Spinal cord (tissue), 9 donors: ENCODE measurements at regions not wholly inside any gene's neighbourhood (a gene's known extent, or its start where the extent isn't known, plus 50 kb on each side); places are given as distances from the start of the nearest gene placed in this dataset.

Experiments
- DNase-seq, 6 donors: peaks; one replicate each; pipeline versions ENCODE4 v3.0.0 to v3.0.0-alpha.2; 2013 to 2015; ENCODE audit warnings: low spot score in 6 of 6, low read depth in 4 of 6
- H3K27ac ChIP-seq: one replicate; pipeline ENCODE4 v1.5.1; 2013; ENCODE audit warnings: low read depth, low read length, control low read depth
- H3K27me3 ChIP-seq: one replicate; pipeline ENCODE4 v1.6.1; 2013; ENCODE audit warnings: low read length; ENCODE audit not compliant: control insufficient read depth, insufficient read depth
- H3K36me3 ChIP-seq: one replicate; pipeline ENCODE4 v1.6.1; 2013; ENCODE audit warnings: low read length; ENCODE audit not compliant: control insufficient read depth, insufficient read depth
- H3K4me1 ChIP-seq: one replicate; pipeline ENCODE4 v1.6.1; 2013; ENCODE audit warnings: low read length; ENCODE audit not compliant: control insufficient read depth, insufficient read depth
- H3K4me3 ChIP-seq: one replicate; pipeline ENCODE4 v1.5.1; 2013; ENCODE audit warnings: low read depth, low read length, control low read depth
- H3K9me3 ChIP-seq: one replicate; pipeline ENCODE4 v1.6.1; 2013; ENCODE audit warnings: low read length; ENCODE audit not compliant: control insufficient read depth, insufficient read depth
- WGBS: methylation state at CpG from one replicate; pipeline ENCODE4 v1.1.5; 2013; ENCODE audit warnings: missing lambda C conversion rate; ENCODE audit not compliant: insufficient coverage; 5-methylcytosine and 5-hydroxymethylcytosine counted together
- donor health status: healthy.

DNA sequence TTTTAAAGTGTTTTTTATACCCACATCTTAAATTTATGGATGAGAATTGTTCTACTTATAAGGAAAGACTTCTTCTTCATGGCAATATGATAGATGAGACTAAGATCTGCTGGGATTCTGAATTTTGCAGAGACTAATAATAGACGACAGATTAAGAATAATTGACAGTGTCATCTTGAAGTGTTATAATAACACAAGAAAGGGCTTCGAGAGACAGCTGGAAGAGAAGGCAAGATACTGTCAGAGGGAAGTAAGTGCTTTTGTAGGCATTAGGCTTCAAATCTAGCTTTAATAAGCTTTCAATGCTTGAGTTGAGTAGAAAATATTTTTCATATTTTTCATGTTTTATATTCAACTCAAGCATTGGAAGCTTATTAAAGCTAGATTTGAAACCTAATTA, 797.6 kb upstream of the PABPC4L start:
- WGBS = no CpG with 5 or more reads among the region's 2 CpGs
- H3K36me3 ChIP-seq = no peaks in the 10 kb centered on the region
- H3K4me3 ChIP-seq = no peak overlapping the region
- no peak overlapping the region for H3K27ac ChIP-seq
- no peak for DNase-seq
- H3K4me1 ChIP-seq = no peaks in the 10 kb centered on the region
- H3K27me3 ChIP-seq = no peaks in the 10 kb centered on the region
- no peaks in the 10 kb centered on the region for H3K9me3 ChIP-seq

DNA sequence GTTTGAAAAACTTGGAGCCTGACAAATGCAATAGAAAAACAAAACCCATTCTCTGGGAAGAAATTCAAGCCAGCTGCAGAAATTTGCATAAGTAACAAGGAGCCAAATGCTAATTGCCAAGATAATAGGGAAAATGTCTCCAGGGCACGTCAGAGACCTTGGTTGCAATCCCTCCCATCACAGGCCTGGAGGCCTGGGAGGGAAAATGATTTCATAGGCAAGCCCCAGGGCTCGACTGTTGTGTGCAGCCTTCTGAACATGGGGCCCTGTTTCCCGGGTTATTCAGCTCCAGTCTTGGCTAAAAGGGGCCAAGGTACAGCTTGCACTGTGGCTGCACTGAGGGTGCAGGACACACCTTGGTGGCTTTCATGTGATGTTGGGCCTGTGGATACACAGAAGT, 760.4 kb upstream of the PABPC4L start:
- Histone ChIP-seq H3K4me1 (no peaks in the 10 kb centered on the region), H3K27me3 (no peaks in the 10 kb centered on the region), H3K9me3 (no peaks in the 10 kb centered on the region), H3K4me3 (no peak overlapping the region), H3K27ac (no peak overlapping the region), H3K36me3 (no peaks in the 10 kb centered on the region)
- 70% methylated on average over 3 of the region's 3 CpGs for WGBS
- no peak for DNase-seq

DNA sequence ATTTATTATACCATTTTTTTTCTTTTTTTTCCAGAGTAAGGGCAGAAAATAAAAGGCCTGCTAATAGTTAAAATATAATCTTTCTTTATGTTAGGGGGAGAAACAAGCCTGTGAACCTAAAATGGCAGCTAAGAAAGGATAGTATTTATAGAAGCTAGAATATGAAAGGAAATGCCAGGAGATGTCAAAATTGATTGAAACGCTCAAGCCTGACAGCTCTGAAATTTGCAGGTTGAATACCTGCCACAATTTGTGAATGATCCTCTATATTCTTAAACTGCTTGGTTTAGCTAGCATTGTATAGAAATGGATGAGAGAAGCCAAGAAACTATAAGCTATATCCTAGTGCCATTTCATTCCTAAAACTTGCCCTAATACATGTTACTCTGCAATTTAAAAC, 757.3 kb upstream of the PABPC4L start:
- no peak for DNase-seq
- H3K27me3 ChIP-seq = no peaks in the 10 kb centered on the region
- no peak overlapping the region for H3K4me3 ChIP-seq
- no CpG with 5 or more reads among the region's 1 CpG for WGBS
- no peaks in the 10 kb centered on the region for H3K36me3 ChIP-seq
- H3K27ac ChIP-seq = no peak overlapping the region
- H3K9me3 ChIP-seq = no peaks in the 10 kb centered on the region
- no peaks in the 10 kb centered on the region for H3K4me1 ChIP-seq

DNA sequence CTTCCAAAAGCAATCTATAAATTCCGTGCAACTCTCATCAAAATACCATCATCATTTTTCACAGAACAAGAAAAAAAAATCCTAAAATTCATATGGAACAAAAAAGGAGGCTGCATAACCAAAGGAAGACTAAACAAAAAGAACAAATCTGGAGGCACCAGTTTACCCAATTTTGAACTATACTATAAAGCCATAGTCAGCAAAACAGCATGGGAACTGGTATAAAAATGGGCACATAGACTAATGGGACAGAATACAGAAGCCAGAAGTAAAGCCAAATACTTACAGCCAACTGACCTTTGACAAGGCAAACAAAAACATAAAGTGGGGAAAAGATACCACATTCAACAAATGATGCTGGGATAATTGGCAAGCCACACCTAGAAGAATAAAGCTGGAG, 753.5 kb upstream of the PABPC4L start:
- Histone ChIP-seq H3K4me1 (no peaks in the 10 kb centered on the region), H3K4me3 (no peak overlapping the region), H3K9me3 (no peaks in the 10 kb centered on the region), H3K36me3 (no peaks in the 10 kb centered on the region), H3K27me3 (no peaks in the 10 kb centered on the region), H3K27ac (no peak overlapping the region)
- WGBS = no CpG with 5 or more reads among the region's 1 CpG
- no peak for DNase-seq

DNA sequence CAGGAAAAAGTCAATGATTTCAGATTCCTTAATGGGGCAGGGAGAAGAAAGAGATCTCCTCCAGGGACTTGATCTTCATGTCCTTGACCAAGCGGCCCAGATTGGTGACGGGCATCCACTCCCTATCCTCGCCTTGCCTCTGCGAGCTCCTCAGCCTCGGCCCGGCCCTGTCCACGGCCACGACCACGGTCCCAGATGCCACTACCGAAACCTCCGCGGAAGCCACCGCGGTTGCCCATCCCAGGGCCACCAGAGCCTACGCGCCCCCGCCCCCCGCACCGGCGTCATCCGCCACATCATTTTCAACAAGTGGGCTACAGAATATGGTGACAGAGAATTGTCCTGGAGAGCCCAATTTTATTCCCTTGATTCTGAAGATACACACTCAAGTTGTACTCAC, 751.2 kb upstream of the PABPC4L start:
- Histone ChIP-seq H3K27me3 (no peaks in the 10 kb centered on the region), H3K9me3 (no peaks in the 10 kb centered on the region), H3K4me1 (no peaks in the 10 kb centered on the region), H3K27ac (no peak overlapping the region), H3K4me3 (no peak overlapping the region), H3K36me3 (no peaks in the 10 kb centered on the region)
- no peak for DNase-seq
- 99% methylated on average over 21 of the region's 21 CpGs for WGBS

DNA sequence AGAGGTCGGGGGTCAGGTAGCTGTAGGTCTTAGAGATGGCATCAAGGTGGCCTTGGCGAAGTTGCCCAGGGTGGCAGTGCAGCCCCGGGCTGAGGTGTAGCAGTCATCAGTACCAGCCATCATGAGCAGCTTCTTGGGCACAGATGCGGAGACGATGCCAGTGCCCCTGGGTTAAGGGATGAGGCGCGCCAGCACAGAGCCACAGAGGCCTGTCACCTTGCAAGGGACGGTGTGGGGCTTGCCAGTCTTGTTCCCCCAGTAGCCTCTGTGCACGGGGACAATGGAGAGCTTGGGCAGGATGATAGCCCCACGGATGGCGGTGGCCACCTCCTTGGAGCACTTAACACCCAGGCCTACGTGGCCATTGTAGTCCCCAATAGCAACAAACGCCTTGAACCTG, 750.7 kb upstream of the PABPC4L start:
- Histone ChIP-seq H3K27me3 (no peaks in the 10 kb centered on the region), H3K4me1 (no peaks in the 10 kb centered on the region), H3K36me3 (no peaks in the 10 kb centered on the region), H3K4me3 (no peak overlapping the region), H3K27ac (no peak overlapping the region), H3K9me3 (no peaks in the 10 kb centered on the region)
- no peak for DNase-seq
- WGBS = 96% methylated on average over 13 of the region's 13 CpGs

DNA sequence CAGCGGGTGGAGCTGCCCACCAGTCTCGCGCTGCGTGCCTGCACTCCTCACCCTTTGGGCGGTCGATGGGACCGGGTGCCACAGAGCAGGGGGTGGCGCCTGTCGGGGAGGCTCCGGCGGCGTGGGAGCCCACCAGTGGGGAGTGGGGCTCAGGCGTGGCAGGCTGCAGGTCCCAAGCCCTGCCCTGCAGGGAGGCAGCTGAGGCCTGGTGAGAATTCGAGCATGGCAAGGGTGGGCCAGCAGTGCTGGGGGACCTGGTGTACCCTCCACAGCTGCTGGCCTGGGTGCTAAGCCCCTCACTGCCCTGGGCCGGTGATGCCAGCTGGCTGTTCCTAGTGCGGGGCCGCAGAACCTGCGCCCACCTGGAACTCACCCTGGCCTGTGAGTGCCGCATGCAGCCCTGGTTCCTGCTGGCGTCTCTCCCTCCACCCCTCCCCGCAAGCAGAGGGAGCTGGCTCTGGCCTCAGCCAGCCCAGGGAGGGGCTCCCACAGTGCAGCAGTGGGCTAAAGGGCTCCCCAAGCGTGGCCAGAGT, 746.6 kb upstream of the PABPC4L start:
- WGBS = 96% methylated on average over 20 of the region's 22 CpGs

DNA sequence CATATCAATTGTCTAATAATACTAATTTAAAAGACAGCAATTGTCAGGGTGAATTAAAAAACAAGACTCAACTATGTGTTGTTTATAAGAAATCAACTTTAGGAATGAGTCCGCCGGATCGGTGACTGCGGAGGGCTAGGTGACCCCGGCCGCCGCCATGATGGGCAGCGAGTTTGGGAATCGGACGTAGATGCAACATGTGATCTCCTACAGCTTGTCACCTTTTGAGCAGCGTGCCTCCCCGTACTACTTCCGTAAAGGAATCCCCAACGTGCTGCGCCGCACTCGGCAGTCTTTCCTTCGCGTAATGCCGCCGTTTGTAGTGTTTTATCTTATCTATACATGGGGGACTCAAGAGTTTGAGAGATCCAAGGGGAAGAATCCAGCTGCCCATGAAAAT, 742.5 kb upstream of the PABPC4L start:
- Histone ChIP-seq H3K27ac (no peak overlapping the region), H3K27me3 (no peaks in the 10 kb centered on the region), H3K9me3 (no peaks in the 10 kb centered on the region), H3K4me3 (no peak overlapping the region), H3K36me3 (no peaks in the 10 kb centered on the region), H3K4me1 (no peaks in the 10 kb centered on the region)
- 95% methylated on average over 11 of the region's 21 CpGs for WGBS
- no peak for DNase-seq

More for the DNA sequence above, 746.6 kb upstream of the PABPC4L start:
- no peaks in the 10 kb centered on the region for H3K36me3 ChIP-seq
- DNase-seq = no peak
- H3K4me3 ChIP-seq = no peak overlapping the region
- no peaks in the 10 kb centered on the region for H3K27me3 ChIP-seq
- H3K27ac ChIP-seq = no peak overlapping the region
- H3K4me1 ChIP-seq = no peaks in the 10 kb centered on the region
- no peaks in the 10 kb centered on the region for H3K9me3 ChIP-seq

DNA sequence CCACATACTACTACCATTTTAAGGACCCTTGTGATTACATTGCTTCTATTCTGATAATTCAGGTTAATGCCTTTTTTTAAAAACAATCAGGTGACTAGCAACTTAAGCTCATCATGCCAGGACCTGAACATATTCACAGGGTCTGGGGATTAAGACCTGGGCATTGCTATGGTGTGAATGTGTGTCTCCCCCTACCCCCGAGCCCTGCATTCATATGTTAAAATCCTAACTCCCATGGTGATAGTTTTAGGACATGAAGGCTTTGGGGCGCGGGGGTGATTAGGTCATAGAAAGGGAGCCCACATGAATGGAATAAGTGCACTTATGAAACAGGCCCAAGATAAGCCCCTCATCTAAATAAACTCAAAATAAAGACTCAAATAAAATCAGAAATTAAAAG, 734.4 kb upstream of the PABPC4L start:
- H3K36me3 ChIP-seq = no peaks in the 10 kb centered on the region
- H3K9me3 ChIP-seq = no peaks in the 10 kb centered on the region
- no CpG with 5 or more reads among the region's 3 CpGs for WGBS
- H3K4me3 ChIP-seq = no peak overlapping the region
- H3K27ac ChIP-seq = no peak overlapping the region
- H3K4me1 ChIP-seq = no peaks in the 10 kb centered on the region
- no peak for DNase-seq
- H3K27me3 ChIP-seq = no peaks in the 10 kb centered on the region

DNA sequence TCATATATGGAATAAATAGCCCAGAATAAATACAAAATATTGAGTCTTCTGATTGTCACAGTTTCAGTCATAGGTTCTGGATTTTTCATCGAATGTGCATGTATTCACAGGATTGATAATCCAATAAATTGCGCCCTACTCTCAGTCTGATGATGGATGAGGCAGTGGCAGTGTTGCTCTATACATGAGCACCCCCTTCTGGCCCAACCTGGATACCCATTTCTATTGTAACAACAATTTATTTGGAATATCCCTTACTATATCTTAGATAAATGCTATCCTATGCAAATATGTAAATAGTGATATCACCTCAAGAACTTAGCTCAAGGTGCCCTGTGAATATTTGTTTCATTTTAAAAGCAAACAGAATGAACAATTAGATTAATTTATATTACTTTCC, 733.7 kb upstream of the PABPC4L start:
- Histone ChIP-seq H3K27me3 (no peaks in the 10 kb centered on the region), H3K27ac (no peak overlapping the region), H3K9me3 (no peaks in the 10 kb centered on the region), H3K36me3 (no peaks in the 10 kb centered on the region), H3K4me1 (no peaks in the 10 kb centered on the region), H3K4me3 (no peak overlapping the region)
- WGBS = no CpG with 5 or more reads among the region's 2 CpGs
- DNase-seq = no peak
